KMS-11 (cell line): ENCODE measurements at regions not wholly inside any gene's neighbourhood (a gene's known extent, or its start where the extent isn't known, plus 50 kb on each side); places are given as distances from the start of the nearest gene placed in this dataset.

Source experiments
- H2AFZ ChIP-seq: fragments of 200-600 bp; sonication (generic); 2 replicates; pipeline ENCODE4 v1.6.1; 2016; ENCODE audit warnings: antibody characterized with exemption, mixed run types, low read depth
- H3K27ac ChIP-seq: fragments of 200-600 bp; sonication (generic); 2 replicates; pipeline ENCODE4 v1.6.1; 2016; ENCODE audit warnings: mild to moderate bottlenecking, mixed run types
- H3K27me3 ChIP-seq: fragments of 200-600 bp; sonication (generic); 2 replicates; pipeline ENCODE4 v1.6.1; 2017; ENCODE audit warnings: mild to moderate bottlenecking, low read depth, mixed run types, moderate library complexity; ENCODE audit not compliant: insufficient read depth
- H3K36me3 ChIP-seq: fragments of 200-600 bp; sonication (generic); 2 replicates; pipeline ENCODE4 v1.6.1; 2017; ENCODE audit warnings: mild to moderate bottlenecking, mixed run types; ENCODE audit not compliant: insufficient read depth
- H3K4me1 ChIP-seq: fragments of 200-600 bp; sonication (generic); 2 replicates; pipeline ENCODE4 v1.6.1; 2016; ENCODE audit warnings: mild to moderate bottlenecking, low read depth, mixed run types; ENCODE audit not compliant: poor library complexity, severe bottlenecking
- H3K4me2 ChIP-seq: fragments of 200-600 bp; sonication (generic); 2 replicates; pipeline ENCODE4 v1.7.0; 2016; ENCODE audit warnings: mild to moderate bottlenecking, mixed run types
- H3K4me3 ChIP-seq: fragments of 200-600 bp; sonication (generic); IDR thresholded peaks from 2 replicates; pipeline ENCODE4 v1.6.1; 2017; ENCODE audit warnings: low read depth, low read length, mixed read lengths; ENCODE audit not compliant: insufficient read depth
- H3K79me2 ChIP-seq: fragments of 200-600 bp; sonication (generic); 2 replicates; pipeline ENCODE4 v1.6.1; 2016; ENCODE audit warnings: low read depth, mixed run types; ENCODE audit not compliant: insufficient read depth
- H3K9ac ChIP-seq: fragments of 200-600 bp; sonication (generic); 2 replicates; pipeline ENCODE4 v1.6.1; 2016; ENCODE audit warnings: mild to moderate bottlenecking, mixed run types
- H4K20me1 ChIP-seq: fragments of 200-600 bp; sonication (generic); 2 replicates; pipeline ENCODE4 v1.6.1; 2016; ENCODE audit warnings: mild to moderate bottlenecking, mixed run types; ENCODE audit not compliant: insufficient read depth
- CTCF ChIP-seq: fragments of 200-600 bp; sonication (generic); conservative IDR thresholded peaks from 2 replicates; pipeline ENCODE4 v1.6.1; 2017; ENCODE audit warnings: low read depth, mild to moderate bottlenecking, antibody characterized with exemption, low read length, moderate library complexity, mixed read lengths

- no peak overlapping the region for H3K9ac ChIP-seq
These were observed 691.3 kb upstream of the PTBP2 start for GRCh38 chr1:96030312-96030711.

GRCh38 chr1:96034006-96034405 is 687.6 kb upstream of the PTBP2 start:
- no peak for TF ChIP-seq CTCF
- Histone ChIP-seq H3K79me2 (no peaks in the 10 kb centered on the region), H3K27ac (no peak overlapping the region)

More at GRCh38 chr1:96030312-96030711, 691.3 kb upstream of the PTBP2 start:
- no peak overlapping the region for H3K4me2 ChIP-seq
- no peak overlapping the region for H2AFZ ChIP-seq
- no peak overlapping the region for H3K27ac ChIP-seq
- H3K4me3 ChIP-seq, result no peak overlapping the region
- no peaks in the 10 kb centered on the region for H3K4me1 ChIP-seq
- H3K79me2 ChIP-seq, result no peaks in the 10 kb centered on the region
- H3K36me3 ChIP-seq, result no peaks in the 10 kb centered on the region
- no peaks in the 10 kb centered on the region for H3K27me3 ChIP-seq
- H4K20me1 ChIP-seq, result no peaks in the 10 kb centered on the region
- TF ChIP-seq CTCF, result no peak

GRCh38 chr1:96036763-96037162 is 684.8 kb upstream of the PTBP2 start:
- H3K4me1 ChIP-seq, result no peaks in the 10 kb centered on the region
- no peak overlapping the region for H3K27ac ChIP-seq
- no peak overlapping the region for H2AFZ ChIP-seq
- no peaks in the 10 kb centered on the region for H3K79me2 ChIP-seq
- no peak overlapping the region for H3K4me3 ChIP-seq
- H3K27me3 ChIP-seq, result no peaks in the 10 kb centered on the region
- H3K36me3 ChIP-seq, result no peaks in the 10 kb centered on the region
- H3K4me2 ChIP-seq, result no peak overlapping the region
- H3K9ac ChIP-seq, result no peak overlapping the region
- no peaks in the 10 kb centered on the region for H4K20me1 ChIP-seq
- no peak for TF ChIP-seq CTCF

More at GRCh38 chr1:96034006-96034405, 687.6 kb upstream of the PTBP2 start:
- no peaks in the 10 kb centered on the region for H3K36me3 ChIP-seq
- no peaks in the 10 kb centered on the region for H3K4me1 ChIP-seq
- no peaks in the 10 kb centered on the region for H4K20me1 ChIP-seq
- H3K4me3 ChIP-seq, result no peak overlapping the region
- no peak overlapping the region for H3K4me2 ChIP-seq
- no peak overlapping the region for H3K9ac ChIP-seq
- no peak overlapping the region for H2AFZ ChIP-seq
- no peaks in the 10 kb centered on the region for H3K27me3 ChIP-seq

GRCh38 chr1:96038636-96039035 is 682.9 kb upstream of the PTBP2 start:
- no peak overlapping the region for H2AFZ ChIP-seq
- no peak for TF ChIP-seq CTCF

GRCh38 chr1:96039910-96040309 is 681.7 kb upstream of the PTBP2 start:
- TF ChIP-seq CTCF, result no peak
- H3K27me3 ChIP-seq, result no peaks in the 10 kb centered on the region
- H3K4me3 ChIP-seq, result no peak overlapping the region
- no peak overlapping the region for H3K27ac ChIP-seq
- H3K4me1 ChIP-seq, result no peaks in the 10 kb centered on the region
- H3K79me2 ChIP-seq, result no peaks in the 10 kb centered on the region
- no peak overlapping the region for H3K9ac ChIP-seq
- H2AFZ ChIP-seq, result no peak overlapping the region
- H3K4me2 ChIP-seq, result no peak overlapping the region
- no peaks in the 10 kb centered on the region for H3K36me3 ChIP-seq
- no peaks in the 10 kb centered on the region for H4K20me1 ChIP-seq

More at GRCh38 chr1:96038636-96039035, 682.9 kb upstream of the PTBP2 start:
- H4K20me1 ChIP-seq, result no peaks in the 10 kb centered on the region
- no peak overlapping the region for H3K4me3 ChIP-seq
- H3K27me3 ChIP-seq, result no peaks in the 10 kb centered on the region
- H3K4me2 ChIP-seq, result no peak overlapping the region
- no peak overlapping the region for H3K27ac ChIP-seq
- H3K4me1 ChIP-seq, result no peaks in the 10 kb centered on the region
- no peaks in the 10 kb centered on the region for H3K36me3 ChIP-seq
- H3K9ac ChIP-seq, result no peak overlapping the region
- H3K79me2 ChIP-seq, result no peaks in the 10 kb centered on the region
